ENCODE measurements at regions not wholly inside any gene's neighbourhood (a gene's known extent, or its start where the extent isn't known, plus 50 kb on each side); places are given as distances from the start of the nearest gene placed in this dataset.
A peak's percentile ranks its signal among the peaks of the same experiment; 100 is the strongest.

DNA sequence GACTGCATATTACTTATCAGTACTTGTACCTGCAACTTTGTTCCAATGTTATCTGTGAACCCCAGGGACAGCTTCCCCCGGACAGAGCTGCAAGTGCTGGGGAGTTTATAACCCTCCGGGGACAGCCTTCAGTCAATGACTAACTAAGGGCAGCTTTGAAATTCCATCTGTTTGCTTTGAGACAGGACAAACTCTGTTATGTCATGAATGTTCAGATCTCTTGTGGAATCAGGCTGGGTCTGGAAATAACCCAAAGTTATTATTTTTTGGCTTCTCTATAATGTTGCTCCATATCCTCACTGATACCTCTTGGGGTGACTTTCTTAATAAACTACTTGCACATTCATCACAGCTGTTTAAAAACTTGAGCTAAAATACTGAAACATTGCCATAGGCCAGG is 617.5 kb upstream of the TLE4 start:
- no peaks in the 10 kb centered on the region for H3K27me3 ChIP-seq (ENCODE audit: control insufficient read depth, insufficient read depth, low read length)
- no peak overlapping the region for H3K9ac ChIP-seq (ENCODE audit: low read length)
- no peak overlapping the region for H3K27ac ChIP-seq (ENCODE audit: low read depth, low read length)
- no peak overlapping the region for H3K4me3 ChIP-seq (ENCODE audit: low read depth, low read length)
- H3K36me3 ChIP-seq (ENCODE audit: control insufficient read depth, insufficient read depth, low read length), result no peaks in the 10 kb centered on the region
- no peaks in the 10 kb centered on the region for H3K4me1 ChIP-seq (ENCODE audit: control insufficient read depth, insufficient read depth, low read length)
- H3K9me3 ChIP-seq (ENCODE audit: control insufficient read depth, insufficient read depth, low read depth, low read length), result peaks cover 18% of the 10 kb centered on the region

GRCh38 chr9:78958892-78959291 is 612.9 kb upstream of the TLE4 start:
- H3K4me3 ChIP-seq (ENCODE audit: low read depth, low read length), result no peak overlapping the region
- no peaks in the 10 kb centered on the region for H3K27me3 ChIP-seq (ENCODE audit: control insufficient read depth, insufficient read depth, low read length)
- H3K27ac ChIP-seq (ENCODE audit: low read depth, low read length), result no peak overlapping the region
- no peak overlapping the region for H3K9ac ChIP-seq (ENCODE audit: low read length)
- no peaks in the 10 kb centered on the region for H3K9me3 ChIP-seq (ENCODE audit: control insufficient read depth, insufficient read depth, low read depth, low read length)
- no peaks in the 10 kb centered on the region for H3K4me1 ChIP-seq (ENCODE audit: control insufficient read depth, insufficient read depth, low read length)
- H3K36me3 ChIP-seq (ENCODE audit: control insufficient read depth, insufficient read depth, low read length), result no peaks in the 10 kb centered on the region

DNA sequence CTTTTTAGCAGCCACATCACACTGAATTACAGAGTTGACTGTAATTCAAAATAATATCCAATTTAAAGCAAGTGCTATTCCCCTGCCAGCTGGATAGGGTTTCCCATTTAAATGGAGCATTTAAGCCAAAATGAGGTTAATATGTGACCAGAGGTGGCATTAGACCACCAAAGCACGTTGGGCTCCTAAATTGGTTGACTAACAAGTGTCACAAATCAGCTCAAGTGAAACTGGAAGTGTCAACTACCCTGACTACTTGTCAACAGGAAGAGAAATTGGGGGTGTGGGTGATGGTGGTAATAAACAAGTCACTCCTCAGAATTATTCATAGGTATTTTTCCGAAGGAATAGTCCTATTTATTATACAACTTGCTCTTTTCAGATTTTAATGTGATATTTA is 609.6 kb upstream of the TLE4 start:
- no peaks in the 10 kb centered on the region for H3K4me1 ChIP-seq (ENCODE audit: control insufficient read depth, insufficient read depth, low read length)
- no peaks in the 10 kb centered on the region for H3K9me3 ChIP-seq (ENCODE audit: control insufficient read depth, insufficient read depth, low read depth, low read length)
- no peak overlapping the region for H3K9ac ChIP-seq (ENCODE audit: low read length)
- H3K27me3 ChIP-seq (ENCODE audit: control insufficient read depth, insufficient read depth, low read length), result no peaks in the 10 kb centered on the region
- no peak overlapping the region for H3K27ac ChIP-seq (ENCODE audit: low read depth, low read length)
- H3K36me3 ChIP-seq (ENCODE audit: control insufficient read depth, insufficient read depth, low read length), result no peaks in the 10 kb centered on the region
- no peak overlapping the region for H3K4me3 ChIP-seq (ENCODE audit: low read depth, low read length)

DNA sequence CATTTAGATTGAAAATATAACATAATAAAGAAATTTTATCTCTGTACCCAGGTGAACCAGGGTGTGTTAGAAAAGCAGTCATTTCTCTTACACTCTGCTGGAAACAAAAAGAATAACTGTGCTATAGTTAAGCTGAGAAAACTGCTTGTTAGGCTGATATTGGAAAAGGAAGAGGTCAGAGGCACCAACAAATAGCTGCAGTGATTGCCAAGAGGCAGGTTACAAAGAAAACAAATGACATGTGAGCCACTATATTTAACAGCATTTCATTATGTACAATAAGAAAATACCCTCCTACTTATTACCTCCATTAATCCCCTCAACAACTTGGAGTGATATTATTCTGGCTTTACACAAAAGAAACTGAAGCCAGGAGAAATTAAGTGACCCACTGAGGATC is 607.9 kb upstream of the TLE4 start:
- Histone ChIP-seq H3K27ac (ENCODE audit: low read depth, low read length) (no peak overlapping the region), H3K36me3 (ENCODE audit: control insufficient read depth, insufficient read depth, low read length) (no peaks in the 10 kb centered on the region), H3K9ac (ENCODE audit: low read length) (no peak overlapping the region)

GRCh38 chr9:78967596-78968217 is 604.1 kb upstream of the TLE4 start:
- Histone ChIP-seq H3K4me1 (ENCODE audit: control insufficient read depth, insufficient read depth, low read length) (peaks cover 33% of the 10 kb centered on the region), H3K9ac (ENCODE audit: low read length) (no peak overlapping the region), H3K36me3 (ENCODE audit: control insufficient read depth, insufficient read depth, low read length) (no peaks in the 10 kb centered on the region), H3K4me3 (ENCODE audit: low read depth, low read length) (no peak overlapping the region), H3K9me3 (ENCODE audit: control insufficient read depth, insufficient read depth, low read depth, low read length) (no peaks in the 10 kb centered on the region), H3K27me3 (ENCODE audit: control insufficient read depth, insufficient read depth, low read length) (no peaks in the 10 kb centered on the region), H3K27ac (ENCODE audit: low read depth, low read length) (no peak overlapping the region; the same call in 1 of the 2 replicates)

More for the DNA sequence above, 607.9 kb upstream of the TLE4 start:
- Histone ChIP-seq H3K9me3 (ENCODE audit: control insufficient read depth, insufficient read depth, low read depth, low read length) (no peaks in the 10 kb centered on the region), H3K4me3 (ENCODE audit: low read depth, low read length) (no peak overlapping the region), H3K27me3 (ENCODE audit: control insufficient read depth, insufficient read depth, low read length) (no peaks in the 10 kb centered on the region), H3K4me1 (ENCODE audit: control insufficient read depth, insufficient read depth, low read length) (peaks cover 5% of the 10 kb centered on the region; the same call in 1 of the 2 replicates)

DNA sequence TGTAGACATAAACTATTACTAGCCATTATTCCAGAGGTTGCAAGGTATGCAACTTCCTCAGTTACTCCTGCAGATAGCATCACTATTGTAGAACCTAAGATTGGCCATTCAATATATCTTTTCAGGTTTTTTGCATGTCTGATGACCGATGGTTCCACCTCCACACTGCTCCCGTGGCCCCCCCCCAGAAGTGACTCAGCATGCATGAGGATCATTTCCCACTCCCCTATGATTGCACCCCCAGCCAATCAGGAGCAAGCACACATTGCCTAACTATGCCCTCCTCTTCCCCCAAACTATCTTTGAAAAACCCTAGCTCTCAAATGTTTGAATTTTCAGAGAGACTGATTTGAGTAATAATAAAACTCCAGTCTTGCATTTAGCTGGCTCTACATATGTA is 601.4 kb upstream of the TLE4 start:
- Histone ChIP-seq H3K4me1 (ENCODE audit: control insufficient read depth, insufficient read depth, low read length) (peaks cover 59% of the 10 kb centered on the region), H3K27ac (ENCODE audit: low read depth, low read length) (no peak overlapping the region), H3K4me3 (ENCODE audit: low read depth, low read length) (no peak overlapping the region), H3K27me3 (ENCODE audit: control insufficient read depth, insufficient read depth, low read length) (no peaks in the 10 kb centered on the region), H3K36me3 (ENCODE audit: control insufficient read depth, insufficient read depth, low read length) (no peaks in the 10 kb centered on the region), H3K9me3 (ENCODE audit: control insufficient read depth, insufficient read depth, low read depth, low read length) (no peaks in the 10 kb centered on the region), H3K9ac (ENCODE audit: low read length) (no peak overlapping the region)

GRCh38 chr9:78971540-78971939 is 600.2 kb upstream of the TLE4 start:
- Histone ChIP-seq H3K27me3 (ENCODE audit: control insufficient read depth, insufficient read depth, low read length) (no peaks in the 10 kb centered on the region), H3K9ac (ENCODE audit: low read length) (no peak overlapping the region), H3K9me3 (ENCODE audit: control insufficient read depth, insufficient read depth, low read depth, low read length) (no peaks in the 10 kb centered on the region), H3K4me3 (ENCODE audit: low read depth, low read length) (no peak overlapping the region), H3K36me3 (ENCODE audit: control insufficient read depth, insufficient read depth, low read length) (no peaks in the 10 kb centered on the region), H3K27ac (ENCODE audit: low read depth, low read length) (peak overlapping the region; percentile 66), H3K4me1 (ENCODE audit: control insufficient read depth, insufficient read depth, low read length) (peaks cover 69% of the 10 kb centered on the region)

DNA sequence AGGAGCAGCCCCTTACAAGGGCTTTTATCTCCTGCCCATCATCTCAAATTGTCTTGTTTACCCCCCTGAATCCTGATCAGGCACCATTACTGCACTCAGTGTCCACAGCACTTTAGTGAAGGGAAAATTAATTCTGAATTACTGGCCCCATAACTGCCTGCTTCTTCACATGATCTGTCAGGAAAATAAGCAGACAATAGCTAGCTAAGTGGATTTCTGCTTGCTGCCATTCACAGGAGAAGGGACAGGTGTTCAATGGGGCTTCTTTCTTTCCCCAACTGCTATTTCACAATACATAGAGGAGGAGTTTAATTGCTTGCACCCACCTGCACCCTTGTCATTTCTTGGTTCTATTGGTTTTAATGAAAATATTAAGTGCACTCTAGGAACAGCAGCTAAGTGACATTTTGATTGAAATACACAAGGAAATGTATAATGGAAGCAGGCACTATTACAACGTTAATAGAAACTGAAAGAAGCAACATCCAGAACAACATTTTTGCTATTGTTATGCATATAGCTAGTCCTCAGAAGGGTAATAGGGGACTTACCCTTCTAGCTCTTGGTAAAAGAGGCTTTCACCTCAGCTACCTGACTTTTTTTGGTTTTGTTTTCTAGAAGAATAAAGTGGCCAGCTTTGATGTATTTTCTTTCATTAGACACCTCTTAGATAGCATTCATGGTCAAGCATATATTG is 599.3 kb upstream of the TLE4 start:
- H3K36me3 ChIP-seq (ENCODE audit: control insufficient read depth, insufficient read depth, low read length), result no peaks in the 10 kb centered on the region
- H3K4me3 ChIP-seq (ENCODE audit: low read depth, low read length), result peak overlapping the region; percentile 27
- H3K9me3 ChIP-seq (ENCODE audit: control insufficient read depth, insufficient read depth, low read depth, low read length), result no peaks in the 10 kb centered on the region
- H3K27me3 ChIP-seq (ENCODE audit: control insufficient read depth, insufficient read depth, low read length), result no peaks in the 10 kb centered on the region
- peak overlapping the region; percentile 66 for H3K27ac ChIP-seq (ENCODE audit: low read depth, low read length)
- H3K9ac ChIP-seq (ENCODE audit: low read length), result no peak overlapping the region
- peaks cover 68% of the 10 kb centered on the region for H3K4me1 ChIP-seq (ENCODE audit: control insufficient read depth, insufficient read depth, low read length)

DNA sequence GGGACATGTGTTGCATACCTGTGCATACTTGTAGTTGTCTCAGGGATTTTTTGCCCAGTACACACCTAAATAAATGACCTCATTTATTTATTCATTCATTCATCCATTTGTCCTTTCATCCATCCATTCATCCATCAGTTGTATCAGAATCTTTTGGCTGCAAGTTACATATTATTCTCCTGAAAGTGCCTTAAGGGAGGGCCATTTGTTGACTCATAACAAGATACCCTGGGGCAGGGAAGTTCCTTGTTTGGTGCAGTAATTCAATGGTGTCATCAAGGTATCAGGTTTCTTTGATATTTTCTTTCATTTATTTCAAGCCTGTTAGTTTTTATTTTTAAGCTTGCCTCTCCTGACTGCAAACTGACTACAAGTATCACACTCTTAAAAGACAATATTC is 597.9 kb upstream of the TLE4 start:
- Histone ChIP-seq H3K9ac (ENCODE audit: low read length) (no peak overlapping the region), H3K4me1 (ENCODE audit: control insufficient read depth, insufficient read depth, low read length) (peaks cover 65% of the 10 kb centered on the region), H3K36me3 (ENCODE audit: control insufficient read depth, insufficient read depth, low read length) (no peaks in the 10 kb centered on the region), H3K9me3 (ENCODE audit: control insufficient read depth, insufficient read depth, low read depth, low read length) (no peaks in the 10 kb centered on the region), H3K27me3 (ENCODE audit: control insufficient read depth, insufficient read depth, low read length) (no peaks in the 10 kb centered on the region), H3K4me3 (ENCODE audit: low read depth, low read length) (no peak overlapping the region), H3K27ac (ENCODE audit: low read depth, low read length) (peak overlapping the region; percentile 63; the same call in 1 of the 2 replicates)

DNA sequence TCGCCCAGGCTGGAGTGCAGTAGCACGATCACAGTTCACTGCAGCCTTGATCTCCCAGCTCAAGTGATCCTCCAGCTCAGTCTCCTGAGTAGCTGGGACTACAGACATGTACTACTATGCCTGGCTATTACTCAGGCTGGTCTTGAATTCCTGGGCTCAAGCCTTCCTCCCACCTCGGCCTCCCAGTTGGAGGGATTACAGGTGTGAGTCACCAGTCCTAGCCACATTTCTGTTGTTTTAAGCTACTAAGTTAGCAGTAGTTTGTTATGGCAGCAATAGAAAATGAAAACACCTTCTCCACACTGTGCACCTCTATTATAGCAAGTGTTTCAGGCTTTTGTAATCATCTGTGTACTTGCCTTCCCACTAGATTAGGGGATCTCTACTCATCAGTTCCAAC is 588.9 kb upstream of the TLE4 start:
- H3K9me3 ChIP-seq (ENCODE audit: control insufficient read depth, insufficient read depth, low read depth, low read length), result no peaks in the 10 kb centered on the region
- no peak overlapping the region for H3K4me3 ChIP-seq (ENCODE audit: low read depth, low read length)
- no peaks in the 10 kb centered on the region for H3K36me3 ChIP-seq (ENCODE audit: control insufficient read depth, insufficient read depth, low read length)
- H3K27ac ChIP-seq (ENCODE audit: low read depth, low read length), result no peak overlapping the region
- H3K27me3 ChIP-seq (ENCODE audit: control insufficient read depth, insufficient read depth, low read length), result no peaks in the 10 kb centered on the region
- no peak overlapping the region for H3K9ac ChIP-seq (ENCODE audit: low read length)
- H3K4me1 ChIP-seq (ENCODE audit: control insufficient read depth, insufficient read depth, low read length), result peaks cover 9% of the 10 kb centered on the region; the same call in 1 of the 2 replicates

GRCh38 chr9:78985084-78985738 is 586.6 kb upstream of the TLE4 start:
- H3K36me3 ChIP-seq (ENCODE audit: control insufficient read depth, insufficient read depth, low read length), result no peaks in the 10 kb centered on the region
- no peaks in the 10 kb centered on the region for H3K27me3 ChIP-seq (ENCODE audit: control insufficient read depth, insufficient read depth, low read length)
- no peak overlapping the region for H3K4me3 ChIP-seq (ENCODE audit: low read depth, low read length)
- no peak overlapping the region for H3K27ac ChIP-seq (ENCODE audit: low read depth, low read length)
- no peak overlapping the region for H3K9ac ChIP-seq (ENCODE audit: low read length)
- no peaks in the 10 kb centered on the region for H3K9me3 ChIP-seq (ENCODE audit: control insufficient read depth, insufficient read depth, low read depth, low read length)
- peaks cover 9% of the 10 kb centered on the region; the same call in 1 of the 2 replicates for H3K4me1 ChIP-seq (ENCODE audit: control insufficient read depth, insufficient read depth, low read length)
